HG02938 (cell line): ENCODE measurements at regions not wholly inside any gene's neighbourhood (a gene's known extent, or its start where the extent isn't known, plus 50 kb on each side); places are given as distances from the start of the nearest gene placed in this dataset.
A peak's percentile ranks its signal among the peaks of the same experiment; 100 is the strongest.

ENCODE experiments used
- ATAC-seq: cut with Tn5 transposase; IDR thresholded peaks from one replicate; pipeline ENCODE4 v1.9.1; 2021; ENCODE audit warnings: mild to moderate bottlenecking, moderate library complexity; ENCODE audit not compliant: unreplicated experiment

- no peak for ATAC-seq
Observed at GRCh38 chr12:46131732-46132469, 136.9 kb downstream of the SLC38A1 start.

- no peak for ATAC-seq
Observed at GRCh38 chr12:46127656-46128055, 137.3 kb upstream of the SCAF11 start.

GRCh38 chr12:46126050-46126727, 135.8 kb upstream of the SCAF11 start:
- ATAC-seq: no peak

- peak; percentile 80 for ATAC-seq
Observed at GRCh38 chr12:46124848-46125619, 134.7 kb upstream of the SCAF11 start.

GRCh38 chr12:46124132-46124847, 133.9 kb upstream of the SCAF11 start:
- peak; percentile 21 for ATAC-seq

- no peak for ATAC-seq
Observed at GRCh38 chr12:46112364-46112763, 122.0 kb upstream of the SCAF11 start.

- ATAC-seq: no peak
Observed at GRCh38 chr12:46111715-46112114, 121.3 kb upstream of the SCAF11 start.

GRCh38 chr12:46110928-46111699, 120.7 kb upstream of the SCAF11 start:
- peak; percentile 39 for ATAC-seq

GRCh38 chr12:46110223-46110611, 119.8 kb upstream of the SCAF11 start:
- ATAC-seq: no peak

GRCh38 chr12:46109343-46110222, 119.2 kb upstream of the SCAF11 start:
- ATAC-seq: no peak

- ATAC-seq: peak; percentile 85
Observed at GRCh38 chr12:46108721-46109120, 118.3 kb upstream of the SCAF11 start.

- no peak for ATAC-seq
Observed at GRCh38 chr12:46107591-46107990, 117.2 kb upstream of the SCAF11 start.

- no peak for ATAC-seq
Observed at GRCh38 chr12:46105735-46106134, 115.4 kb upstream of the SCAF11 start.

GRCh38 chr12:46103559-46104383, 113.4 kb upstream of the SCAF11 start:
- ATAC-seq: no peak

GRCh38 chr12:46101485-46101869, 111.1 kb upstream of the SCAF11 start:
- ATAC-seq: no peak

GRCh38 chr12:46100551-46101484, 110.4 kb upstream of the SCAF11 start:
- no peak for ATAC-seq

- no peak for ATAC-seq
Observed at GRCh38 chr12:46089414-46090162, 99.2 kb upstream of the SCAF11 start.
